Non-pigmented ciliary epithelial cell (primary cell): ENCODE measurements at regions not wholly inside any gene's neighbourhood (a gene's known extent, or its start where the extent isn't known, plus 50 kb on each side); places are given as distances from the start of the nearest gene placed in this dataset.

Experiments
- DNase-seq: peaks from one replicate; pipeline ENCODE4 v3.0.0-alpha.2; 2010; ENCODE audit warnings: low read depth

GRCh38 chr10:31145986-31146385 is 114.3 kb upstream of the ZNF438 start:
- no peak for DNase-seq

- DNase-seq, result peak; percentile 55
These were observed 115.0 kb upstream of the ZNF438 start for GRCh38 chr10:31146491-31147209.

- DNase-seq, result peak; percentile 51
These were observed 115.5 kb upstream of the ZNF438 start for GRCh38 chr10:31147210-31147608.

- no peak for DNase-seq
These were observed 117.3 kb upstream of the ZNF438 start for GRCh38 chr10:31148951-31149350.

DNA sequence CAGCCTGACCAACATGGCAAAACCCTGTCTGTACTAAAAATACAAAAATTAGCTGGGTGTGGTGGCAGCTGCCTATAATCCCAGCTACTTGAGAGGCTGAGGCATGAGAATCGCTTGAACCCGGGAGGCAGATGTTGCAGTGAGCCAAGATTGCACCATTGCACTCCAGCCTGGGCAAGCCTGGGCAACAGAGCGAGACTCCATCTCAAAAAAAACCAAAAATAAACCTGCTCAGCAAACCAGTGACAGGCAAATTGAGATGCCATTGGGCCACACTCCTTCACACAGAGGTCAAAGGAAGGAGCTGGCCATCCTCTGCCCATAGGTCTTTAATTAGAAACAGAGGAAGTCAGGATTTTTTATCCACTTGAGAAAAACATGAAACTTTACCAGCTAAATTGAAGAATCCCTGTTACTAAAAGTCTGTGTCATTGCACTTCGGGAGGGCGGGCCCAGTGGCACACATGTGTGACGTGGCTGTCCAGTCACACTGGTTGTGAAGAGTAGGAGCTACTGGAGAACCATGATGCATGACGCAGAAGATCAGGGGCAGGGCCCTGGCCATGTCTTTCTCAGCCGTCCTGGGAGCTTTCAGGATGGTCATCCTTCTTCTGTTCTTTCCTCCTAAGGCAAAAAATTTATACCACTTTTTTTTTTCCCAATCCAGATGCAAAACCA is 118.3 kb upstream of the ZNF438 start:
- DNase-seq, result no peak

GRCh38 chr10:31151301-31151700 is 119.6 kb upstream of the ZNF438 start:
- no peak for DNase-seq

GRCh38 chr10:31152421-31153135 is 120.9 kb upstream of the ZNF438 start:
- DNase-seq, result no peak

DNA sequence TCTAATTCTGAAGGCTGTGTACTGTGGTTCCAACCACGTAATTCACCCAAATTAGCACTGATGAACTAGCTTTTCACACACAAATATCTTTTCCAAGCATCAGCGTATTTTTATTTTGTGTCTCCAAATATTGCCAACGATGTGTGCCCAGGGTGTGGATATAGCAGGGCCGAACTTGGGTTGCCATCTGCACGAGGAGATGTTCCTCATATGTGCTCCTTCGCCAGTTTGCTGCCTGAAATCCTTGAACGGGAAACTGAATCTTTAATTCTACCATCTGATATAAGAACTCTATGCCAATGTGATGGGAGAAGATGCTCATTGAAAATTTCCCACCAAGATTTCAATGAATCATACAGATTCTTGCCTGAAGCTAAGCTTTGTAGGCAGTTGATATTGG is 121.5 kb upstream of the ZNF438 start:
- no peak for DNase-seq

GRCh38 chr10:31153692-31154091 is 122.0 kb upstream of the ZNF438 start:
- DNase-seq, result no peak

- no peak for DNase-seq
These were observed 123.3 kb upstream of the ZNF438 start for GRCh38 chr10:31154996-31155395.

GRCh38 chr10:31157123-31158010 is 125.7 kb upstream of the ZNF438 start:
- DNase-seq, result peak; percentile 34

DNA sequence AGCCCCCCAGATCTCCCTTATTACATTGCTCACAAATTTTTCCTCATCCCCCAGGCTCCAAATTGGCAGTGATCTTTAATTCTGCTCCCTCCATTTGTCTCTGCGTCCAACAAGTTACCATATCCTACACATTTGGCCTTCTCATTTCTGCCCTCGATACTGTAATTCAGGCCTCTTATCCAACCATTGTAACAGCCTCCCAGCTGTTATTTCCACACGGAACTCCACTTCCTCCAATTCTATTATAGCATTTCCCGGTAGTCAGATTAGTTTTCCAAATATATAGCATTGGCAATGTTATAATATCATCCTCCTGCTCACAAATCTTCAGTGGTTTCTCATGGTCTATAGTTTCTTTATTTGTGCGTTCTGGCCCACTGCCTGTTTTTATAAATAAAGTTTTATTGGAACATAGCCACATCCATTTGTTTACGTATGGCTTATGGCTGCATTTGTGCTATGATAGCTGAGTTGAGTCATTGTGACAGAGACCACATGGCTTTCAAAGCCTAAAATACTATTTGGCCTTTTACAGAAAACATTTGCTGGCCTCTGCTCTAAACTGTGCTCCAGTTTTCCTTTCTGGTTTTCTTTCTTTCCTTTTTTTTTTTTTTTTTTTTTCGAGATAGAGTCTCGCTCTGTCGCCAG is 126.5 kb upstream of the ZNF438 start:
- DNase-seq, result no peak

DNA sequence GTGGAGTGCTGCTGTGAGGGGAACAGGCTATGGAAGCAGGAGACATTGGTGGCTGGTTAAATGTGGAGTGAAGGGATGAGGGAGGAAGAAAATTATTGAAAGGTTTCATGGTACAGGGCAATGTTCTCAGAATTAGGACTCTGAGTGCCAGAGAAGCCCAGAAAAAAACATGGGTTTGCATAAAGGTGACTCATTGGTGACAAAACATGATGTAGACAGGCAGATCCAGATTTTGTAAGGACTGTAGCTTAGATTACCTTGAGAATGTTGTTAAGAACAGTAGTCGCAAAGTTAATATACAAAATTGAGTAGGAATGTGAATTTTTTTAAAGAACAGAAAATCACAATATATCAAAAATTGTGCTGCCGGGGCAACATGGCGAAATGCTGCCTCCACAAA is 134.9 kb upstream of the ZNF438 start:
- no peak for DNase-seq

DNA sequence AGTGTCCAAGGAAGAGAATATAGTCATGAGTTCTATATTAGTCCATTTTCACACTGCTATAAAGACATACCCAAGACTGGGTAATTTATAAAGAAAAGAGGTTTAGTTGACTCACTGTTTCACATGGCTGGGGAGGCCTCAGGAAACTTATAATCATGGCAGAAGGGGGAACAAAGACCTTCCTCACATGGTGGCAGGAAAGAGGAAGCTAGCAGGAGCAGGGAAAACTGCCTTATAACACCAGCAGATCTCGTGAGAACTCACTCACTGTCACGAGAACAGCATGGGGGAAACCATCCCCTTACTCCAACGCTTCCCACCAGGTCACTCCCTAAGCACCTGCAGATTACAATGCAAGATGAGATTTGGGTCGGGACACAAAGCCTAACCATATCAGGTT is 139.0 kb upstream of the ZNF438 start:
- DNase-seq, result no peak

- DNase-seq, result no peak
These were observed 139.9 kb upstream of the ZNF438 start for GRCh38 chr10:31171402-31172083.

DNA sequence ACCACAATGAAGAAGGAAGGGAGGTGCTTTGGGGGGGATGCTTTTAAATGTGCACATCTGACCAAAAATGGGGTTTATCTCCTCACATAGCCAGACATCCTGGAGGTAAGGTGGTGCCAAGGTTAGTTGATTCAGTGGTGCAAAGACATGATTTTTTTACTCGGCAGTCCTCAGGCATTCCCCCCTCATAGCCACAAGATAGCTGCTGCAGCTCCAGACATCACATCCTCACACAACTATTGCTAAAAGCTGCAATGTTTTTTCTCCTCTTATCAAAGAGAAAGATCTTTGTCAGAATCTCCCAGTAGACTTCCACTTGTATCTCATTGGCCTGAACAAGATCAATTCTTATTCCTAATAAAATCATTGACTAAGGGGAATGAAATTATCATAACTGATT is 141.3 kb upstream of the ZNF438 start:
- DNase-seq, result no peak

DNA sequence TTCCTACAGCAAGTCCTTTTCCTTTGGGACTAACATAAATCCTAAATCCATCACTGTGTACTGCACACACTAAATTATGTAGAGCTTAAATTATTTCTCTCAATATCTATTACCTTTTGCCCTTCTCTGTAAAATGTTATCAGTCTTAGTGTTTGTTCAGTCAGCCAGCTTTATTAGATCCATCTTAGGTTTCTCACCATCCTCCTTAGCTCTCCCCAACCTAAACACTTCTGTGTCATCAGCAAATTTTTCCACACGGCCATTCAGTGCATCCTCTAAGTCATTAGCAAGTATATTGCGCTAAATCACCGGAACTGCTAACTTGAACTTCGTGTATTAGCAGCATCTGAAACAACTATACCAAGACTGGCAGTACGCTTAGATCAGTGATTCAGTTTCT is 142.1 kb upstream of the ZNF438 start:
- no peak for DNase-seq

DNA sequence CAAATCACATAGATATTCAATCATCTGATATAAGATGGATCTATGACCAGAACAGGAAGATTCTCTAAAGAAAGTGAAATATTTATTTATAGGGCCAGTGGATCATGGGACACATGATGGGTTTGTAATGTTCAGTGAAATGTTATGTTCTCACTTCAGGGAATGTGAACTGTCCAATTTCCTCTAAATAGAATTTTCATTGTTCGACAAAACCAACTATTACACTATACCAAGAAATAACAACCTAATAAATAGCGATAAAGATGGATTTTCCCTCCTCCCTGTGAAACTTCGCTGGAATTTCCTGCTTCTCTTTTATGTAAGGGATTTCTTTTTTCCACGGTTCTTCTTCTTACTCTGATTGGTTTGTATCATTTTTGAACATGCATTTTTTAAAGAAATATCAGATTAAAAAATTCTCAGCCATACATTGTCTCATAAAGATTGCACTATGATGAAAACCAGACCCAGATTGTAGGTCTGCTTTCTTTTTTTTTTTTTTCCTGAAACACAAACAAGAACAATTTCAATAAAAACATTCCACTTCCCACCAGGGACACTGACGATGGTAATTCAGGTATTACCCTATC is 139.8 kb upstream of the ZEB1 start:
- DNase-seq, result no peak

DNA sequence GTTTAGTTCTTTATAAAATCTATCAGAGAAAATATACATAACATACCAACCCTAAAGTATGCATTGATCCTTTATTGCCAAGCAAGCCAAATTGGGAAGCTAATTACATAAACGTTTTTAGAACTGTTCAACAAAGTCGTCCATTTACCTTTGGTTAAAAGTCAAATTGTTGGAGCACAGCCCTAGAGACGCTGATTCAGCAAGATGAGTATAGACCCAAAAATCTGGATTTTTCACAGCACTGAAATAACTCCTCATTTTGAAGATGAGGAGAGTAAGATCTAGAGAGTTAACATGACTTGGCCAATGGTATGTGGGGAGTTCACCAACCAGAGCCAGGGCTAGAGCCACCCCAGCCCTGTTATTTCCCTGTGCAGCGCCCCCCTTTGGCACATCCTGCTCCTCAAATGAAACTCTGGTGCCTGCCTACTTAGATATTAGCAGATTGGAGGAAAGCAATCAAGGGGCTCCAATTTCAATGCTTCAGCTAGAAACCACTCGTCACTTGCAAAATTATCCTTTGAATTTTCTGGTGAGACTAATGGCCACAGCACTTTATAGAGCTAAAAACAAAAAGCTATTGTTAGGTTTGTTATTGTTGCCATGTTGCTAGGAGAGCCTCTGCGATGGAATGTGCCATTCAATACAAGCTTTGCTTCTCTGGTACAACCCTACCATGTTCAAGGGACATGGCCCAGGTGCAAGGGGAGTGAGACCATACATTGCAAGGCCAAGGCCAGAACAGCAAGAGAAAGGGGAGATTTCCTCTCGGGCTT is 132.6 kb upstream of the ZEB1 start:
- no peak for DNase-seq

- DNase-seq, result no peak
These were observed 131.8 kb upstream of the ZEB1 start for GRCh38 chr10:31187182-31187581.
